Stromal cell of bone marrow (primary cell): ENCODE measurements at regions not wholly inside any gene's neighbourhood (a gene's known extent, or its start where the extent isn't known, plus 50 kb on each side); places are given as distances from the start of the nearest gene placed in this dataset.

Source experiments
- DNase-seq: peaks from one replicate; pipeline ENCODE4 v3.0.0-alpha.2; 2012; ENCODE audit warnings: low read depth

DNA sequence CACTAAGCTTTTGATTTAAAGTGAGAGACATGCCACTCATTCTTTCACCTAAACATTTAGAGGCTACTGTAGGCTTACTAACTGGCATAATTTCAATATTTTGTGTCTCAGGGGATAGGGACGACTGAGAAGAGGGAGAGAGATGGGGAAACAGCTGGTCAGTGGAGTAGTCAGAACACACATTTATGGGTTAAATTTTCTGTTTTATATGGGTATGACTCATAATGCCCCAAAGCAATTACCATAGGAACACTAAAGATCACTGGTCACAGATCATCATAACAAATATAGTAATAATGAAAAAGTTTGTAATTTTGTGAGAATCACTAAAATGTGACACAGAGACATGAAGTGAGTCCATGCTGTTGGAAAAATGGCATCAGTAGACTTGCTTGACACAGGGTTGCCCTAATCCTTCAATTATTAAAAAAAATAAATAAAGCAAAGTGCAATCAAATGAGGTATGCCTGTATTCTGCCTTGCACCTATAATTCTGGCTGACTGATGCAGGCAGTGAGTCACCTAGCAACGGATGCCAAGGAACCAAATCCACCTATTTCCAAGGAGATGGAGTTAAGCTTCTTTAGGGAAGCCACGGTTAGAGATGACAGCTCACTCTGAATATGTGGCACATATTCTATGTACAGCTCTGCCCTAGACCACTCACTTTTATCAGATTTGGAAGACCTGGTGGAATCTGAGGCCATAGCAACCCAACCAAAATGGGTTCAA is 166.1 kb downstream of the MARCHF11 start:
- no peak for DNase-seq

DNA sequence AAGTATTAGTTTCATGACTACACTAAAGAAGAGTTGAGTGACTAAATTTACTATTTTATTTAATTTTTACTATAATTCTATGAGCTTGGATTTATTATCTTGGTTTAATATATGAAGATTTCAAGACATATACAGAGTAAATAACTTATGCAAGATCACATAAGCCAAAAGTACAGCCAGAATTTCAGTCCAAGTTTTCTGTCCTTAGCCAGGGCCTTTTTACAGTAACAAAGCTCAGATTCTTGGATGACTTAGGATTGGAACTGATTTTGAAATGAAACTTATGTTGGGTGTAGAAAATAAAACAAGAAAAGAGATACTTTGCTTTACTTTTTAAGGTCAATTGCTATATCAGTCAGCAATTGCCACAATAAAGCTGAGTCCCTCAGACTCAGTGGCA is 170.3 kb downstream of the MARCHF11 start:
- no peak for DNase-seq

DNA sequence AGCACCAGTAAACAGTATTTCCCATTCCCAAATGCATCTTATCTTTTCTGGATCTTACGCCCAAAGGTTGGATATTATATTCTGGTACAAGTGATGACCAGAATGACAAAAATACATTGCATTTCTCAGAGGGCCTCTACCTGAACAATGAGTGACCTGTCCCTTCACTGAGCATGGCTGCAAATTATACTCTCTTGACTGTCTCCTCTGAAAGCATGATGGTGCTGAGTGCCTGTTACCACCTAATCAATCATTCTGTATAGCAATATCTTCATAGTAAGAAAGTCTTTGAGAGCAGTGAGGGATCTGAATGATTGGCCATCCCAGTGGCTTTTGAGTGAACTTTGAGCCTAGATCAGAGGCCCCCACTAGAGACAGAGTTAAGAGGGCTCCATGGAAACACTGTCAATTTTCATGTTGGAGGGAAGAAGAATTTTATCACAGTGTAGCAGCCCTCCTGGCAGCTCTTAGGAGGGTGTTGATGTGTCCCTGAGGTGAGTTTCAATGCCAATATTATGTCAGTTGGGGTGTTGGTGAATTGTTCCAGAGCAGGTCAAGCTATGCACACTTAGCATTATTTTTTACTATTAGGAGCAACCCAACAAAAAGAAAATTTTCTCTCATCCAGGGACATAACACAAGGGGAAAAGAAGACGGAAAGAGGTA is 171.7 kb downstream of the MARCHF11 start:
- no peak for DNase-seq

DNA sequence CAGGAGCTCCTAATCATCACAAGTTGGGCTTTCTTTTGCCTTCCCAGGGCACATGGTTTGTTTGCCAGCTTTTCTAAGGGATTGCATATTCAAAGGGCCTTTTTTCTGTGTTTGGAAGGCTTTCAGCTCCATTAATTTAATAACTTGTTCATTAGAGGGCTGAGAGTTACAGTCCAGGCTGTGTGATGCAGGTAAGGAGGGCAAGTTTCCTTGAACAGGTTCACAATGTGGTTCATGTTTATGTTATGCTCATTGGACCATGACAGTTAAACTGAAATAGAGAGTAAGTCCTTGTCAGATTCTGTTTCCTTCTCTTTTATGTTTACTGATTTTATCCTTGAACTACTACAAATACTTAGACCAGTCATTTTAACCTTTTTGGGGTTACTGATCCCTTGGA is 174.4 kb downstream of the MARCHF11 start:
- no peak for DNase-seq

DNA sequence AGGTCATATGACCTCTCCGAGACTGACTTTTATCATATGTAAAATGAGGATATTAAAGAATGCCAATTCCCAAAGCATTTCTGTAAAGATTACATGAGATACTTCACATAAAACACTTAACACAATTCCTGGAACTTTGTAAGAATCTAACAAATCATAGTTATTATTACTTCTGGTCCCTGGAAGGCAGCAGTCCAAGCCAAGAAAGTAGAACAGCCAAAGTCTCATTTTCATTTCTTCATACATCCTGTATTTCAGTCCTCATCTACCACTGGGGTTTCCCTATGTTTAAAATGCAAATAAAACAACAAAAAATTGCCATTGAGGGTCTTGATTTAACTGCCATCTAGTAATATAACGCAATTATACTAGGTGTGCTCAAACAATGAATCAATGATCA is 179.5 kb downstream of the MARCHF11 start:
- DNase-seq = no peak

DNA sequence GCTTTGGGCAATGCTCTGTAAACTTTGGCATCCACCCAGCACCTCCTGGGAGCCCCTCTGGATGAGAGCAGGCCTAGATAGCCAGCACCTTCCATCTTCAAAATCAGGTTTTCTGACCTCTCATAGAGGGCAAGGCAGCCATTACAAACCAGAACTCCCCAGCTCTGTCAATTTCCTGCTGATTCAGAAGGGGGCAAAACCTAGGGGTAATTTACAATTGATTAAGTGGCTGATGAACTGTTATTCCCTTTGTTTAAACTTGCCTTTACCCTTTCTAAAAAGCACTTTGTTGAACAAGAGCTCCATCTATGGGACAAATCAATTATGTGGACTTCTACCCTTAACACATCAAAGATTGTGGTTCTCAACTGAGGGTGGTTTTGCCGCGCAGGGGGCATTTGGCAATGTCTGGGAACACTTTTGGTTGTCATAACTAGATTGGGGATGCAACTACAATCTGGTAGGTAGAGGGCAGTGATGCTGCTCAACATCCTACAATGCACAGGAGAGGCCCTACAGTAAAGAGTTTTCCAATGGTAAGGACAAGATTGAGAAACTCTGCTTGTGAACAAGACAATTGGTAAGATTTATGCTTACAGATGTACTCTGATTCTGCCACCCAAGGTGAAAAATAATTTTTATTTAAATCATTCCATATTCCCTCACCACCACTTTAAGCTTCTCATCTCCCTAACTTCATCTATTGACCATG is 184.1 kb downstream of the MARCHF11 start:
- peak; percentile 28 for DNase-seq

DNA sequence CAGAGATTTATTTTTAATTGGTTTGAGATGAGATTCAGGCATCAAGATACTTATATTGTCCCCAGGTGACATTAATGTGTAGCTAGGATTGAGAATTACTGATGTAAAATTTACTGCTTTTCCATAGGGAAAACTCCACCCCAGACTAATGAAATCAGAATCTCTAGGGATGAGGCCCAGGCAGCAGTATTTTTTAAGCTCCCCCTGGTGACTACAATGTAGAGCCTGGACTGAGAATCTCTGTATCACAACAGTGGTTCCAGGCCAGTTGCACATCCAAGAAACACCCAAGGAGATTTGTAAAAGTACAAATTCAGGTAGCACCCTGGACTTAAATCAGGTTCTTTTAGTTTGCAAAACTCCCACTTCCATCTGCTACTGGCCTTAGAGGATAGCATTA is 185.7 kb downstream of the MARCHF11 start:
- no peak for DNase-seq

DNA sequence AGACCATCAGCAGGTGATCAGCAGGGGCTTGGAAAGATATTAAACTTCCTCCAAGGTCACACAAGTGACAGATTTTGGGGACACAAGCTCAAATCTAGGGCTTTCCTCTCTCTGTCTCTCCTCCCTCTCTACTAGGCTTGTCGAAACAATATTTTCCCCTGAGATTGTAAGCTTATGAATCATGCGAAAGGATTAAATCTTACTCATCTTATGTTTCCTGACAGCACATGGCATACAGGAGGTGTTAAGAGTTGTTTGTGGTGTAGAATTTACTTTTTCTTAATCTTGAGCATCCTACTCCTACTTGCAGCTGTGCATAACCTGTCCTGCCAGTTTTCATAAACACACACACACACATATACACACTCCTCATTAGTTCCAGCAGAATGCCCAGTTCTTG is 186.3 kb downstream of the MARCHF11 start:
- DNase-seq = peak; percentile 31

DNA sequence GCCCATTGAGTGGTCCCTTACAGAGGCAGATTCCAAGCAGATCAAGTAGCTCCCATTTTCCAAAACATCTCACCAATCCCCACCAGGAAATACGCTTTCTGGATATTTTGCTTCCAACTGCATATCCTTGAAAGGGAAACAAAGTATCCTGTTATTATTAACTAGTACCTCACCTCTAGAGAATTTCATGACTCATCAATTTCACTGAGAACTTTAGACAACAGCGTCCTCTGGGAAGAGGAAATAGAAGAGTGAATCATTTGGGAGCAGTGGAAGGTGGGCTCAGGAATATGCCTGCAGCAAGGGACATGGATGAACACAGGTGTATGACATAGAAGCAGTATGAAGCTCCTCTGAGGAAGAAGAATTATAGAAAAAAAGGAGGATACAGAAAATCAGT is 186.7 kb downstream of the MARCHF11 start:
- no peak for DNase-seq

DNA sequence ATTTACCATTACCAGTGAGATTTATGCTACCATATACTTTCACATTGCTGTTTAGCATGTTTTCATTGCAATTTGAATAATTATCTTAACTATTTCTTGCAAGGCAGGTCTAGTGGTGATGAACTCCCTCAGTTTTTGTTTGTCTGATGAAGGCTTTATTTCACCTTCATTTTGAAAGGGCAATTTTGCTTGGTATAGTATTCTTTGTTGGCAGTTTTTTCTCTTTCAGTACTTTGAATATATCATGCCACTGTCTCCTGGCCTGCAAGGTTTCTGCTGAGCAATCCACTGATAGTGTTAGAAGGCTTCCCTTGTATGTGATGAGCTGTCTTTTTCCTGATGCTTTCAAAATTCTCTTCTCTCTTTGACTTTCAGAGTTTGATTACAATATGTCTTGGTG is 188.0 kb downstream of the MARCHF11 start:
- DNase-seq = no peak
